ENCODE measurements at regions not wholly inside any gene's neighbourhood (a gene's known extent, or its start where the extent isn't known, plus 50 kb on each side); places are given as distances from the start of the nearest gene placed in this dataset.

DNA sequence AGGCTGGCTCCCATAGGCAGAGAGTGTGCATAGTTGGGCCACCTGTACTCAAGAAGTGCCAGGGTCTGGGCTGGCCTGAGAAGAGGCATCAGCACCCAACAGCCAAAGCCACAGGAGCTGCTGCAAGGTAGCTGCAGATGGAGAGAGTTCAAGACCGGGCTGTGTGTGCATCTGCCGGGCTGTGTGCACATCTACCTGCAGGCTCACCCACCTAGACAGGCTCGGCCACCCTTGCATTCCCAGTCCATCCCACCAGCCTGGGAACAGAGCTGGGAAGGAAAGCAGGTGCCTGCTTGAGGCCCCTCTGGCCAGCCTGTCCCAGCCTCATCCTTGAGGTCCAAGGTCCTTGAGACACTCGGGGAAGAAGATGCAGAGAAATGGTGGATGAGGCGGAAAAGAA is 194.4 kb upstream of the AJAP1 start:
- Histone ChIP-seq H3K27me3 (no peaks in the 10 kb centered on the region), H3K9me3 (no peaks in the 10 kb centered on the region), H3K4me1 (ENCODE audit: control insufficient read depth in 1 of 2, insufficient read depth in 1 of 2, low read depth in 1 of 2, low read length in 1 of 2) (no peaks in the 10 kb centered on the region), H3K4me3 (ENCODE audit: low read depth in 1 of 2, low read length in 1 of 2) (no peak overlapping the region), H3K27ac (no peak overlapping the region), H3K36me3 (no peaks in the 10 kb centered on the region)
- TF ChIP-seq CTCF (IDR thresholded peaks at IDR 0.05), result no peak

DNA sequence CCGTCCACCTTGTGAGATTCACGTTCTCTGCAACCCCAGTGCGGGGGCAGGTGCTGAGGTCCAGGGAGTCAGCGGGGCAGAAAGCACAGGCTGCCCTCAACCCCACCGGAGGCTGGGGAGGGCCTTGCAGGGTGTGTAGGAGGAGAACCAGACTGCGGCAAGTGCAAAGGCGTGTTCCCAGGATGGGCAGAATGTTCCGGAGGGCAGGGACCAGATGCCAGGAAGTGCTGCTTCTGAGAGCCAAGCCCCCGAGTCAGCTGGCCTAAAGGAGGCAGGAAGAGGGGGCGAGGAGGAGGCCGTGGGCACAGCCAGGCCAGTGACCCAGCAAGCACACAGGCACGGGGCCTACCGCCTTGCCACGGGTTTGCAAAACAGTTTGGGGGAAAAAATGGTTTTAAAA is 193.8 kb upstream of the AJAP1 start:
- TF ChIP-seq CTCF (IDR thresholded peaks at IDR 0.05), result no peak
- Histone ChIP-seq H3K9me3 (no peaks in the 10 kb centered on the region), H3K4me3 (ENCODE audit: low read depth in 1 of 2, low read length in 1 of 2) (no peak overlapping the region), H3K27ac (no peak overlapping the region), H3K27me3 (no peaks in the 10 kb centered on the region), H3K36me3 (no peaks in the 10 kb centered on the region), H3K4me1 (ENCODE audit: control insufficient read depth in 1 of 2, insufficient read depth in 1 of 2, low read depth in 1 of 2, low read length in 1 of 2) (no peaks in the 10 kb centered on the region)

GRCh38 chr1:4461726-4462290 is 192.6 kb upstream of the AJAP1 start:
- no peaks in the 10 kb centered on the region for H3K4me1 ChIP-seq (ENCODE audit: control insufficient read depth in 1 of 2, insufficient read depth in 1 of 2, low read depth in 1 of 2, low read length in 1 of 2)
- H3K4me3 ChIP-seq (ENCODE audit: low read depth in 1 of 2, low read length in 1 of 2), result no peak overlapping the region
- H3K9me3 ChIP-seq, result no peaks in the 10 kb centered on the region
- H3K27ac ChIP-seq, result no peak overlapping the region
- H3K36me3 ChIP-seq, result no peaks in the 10 kb centered on the region
- H3K27me3 ChIP-seq, result no peaks in the 10 kb centered on the region
- no peak for TF ChIP-seq CTCF (IDR thresholded peaks at IDR 0.05)

DNA sequence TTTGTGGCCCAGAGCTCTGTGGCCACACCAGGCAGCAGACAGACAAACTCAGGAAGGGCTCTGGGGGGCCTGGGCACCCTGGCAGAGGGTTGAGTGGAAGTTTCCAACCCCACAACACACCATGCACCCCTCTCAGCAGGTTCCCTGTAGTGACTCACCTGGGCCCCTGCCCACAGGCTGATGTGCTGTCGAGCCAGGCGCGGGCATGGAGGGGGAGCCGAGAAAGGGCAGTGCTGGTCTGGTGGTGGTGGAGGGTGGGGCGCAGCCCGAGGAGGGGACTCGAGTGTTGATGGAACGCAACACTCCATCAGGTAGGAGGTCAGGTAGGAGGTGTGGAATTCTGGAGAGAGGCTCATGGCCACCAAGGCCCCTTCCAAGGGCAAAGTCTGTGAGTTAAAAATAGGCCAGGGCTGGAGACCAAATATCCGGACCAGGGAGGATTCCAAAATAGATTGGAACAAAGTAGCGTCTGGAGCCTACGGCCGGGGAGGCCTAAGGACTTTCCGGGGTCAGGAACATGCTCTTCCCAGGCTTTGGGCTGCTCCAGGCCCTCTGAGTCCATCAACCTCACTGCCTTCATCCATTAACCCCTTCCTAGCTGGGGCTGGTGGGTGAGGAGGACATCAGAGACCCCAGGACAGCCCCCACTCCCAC is 191.5 kb upstream of the AJAP1 start:
- no peaks in the 10 kb centered on the region for H3K4me1 ChIP-seq (ENCODE audit: control insufficient read depth in 1 of 2, insufficient read depth in 1 of 2, low read depth in 1 of 2, low read length in 1 of 2)
- no peak for TF ChIP-seq CTCF (IDR thresholded peaks at IDR 0.05)
- H3K9me3 ChIP-seq, result no peaks in the 10 kb centered on the region
- no peak overlapping the region for H3K27ac ChIP-seq
- no peaks in the 10 kb centered on the region for H3K27me3 ChIP-seq
- H3K36me3 ChIP-seq, result no peaks in the 10 kb centered on the region
- H3K4me3 ChIP-seq (ENCODE audit: low read depth in 1 of 2, low read length in 1 of 2), result no peak overlapping the region

GRCh38 chr1:4463631-4464030 is 190.8 kb upstream of the AJAP1 start:
- no peaks in the 10 kb centered on the region for H3K4me1 ChIP-seq (ENCODE audit: control insufficient read depth in 1 of 2, insufficient read depth in 1 of 2, low read depth in 1 of 2, low read length in 1 of 2)
- no peaks in the 10 kb centered on the region for H3K27me3 ChIP-seq
- no peaks in the 10 kb centered on the region for H3K36me3 ChIP-seq
- H3K4me3 ChIP-seq (ENCODE audit: low read depth in 1 of 2, low read length in 1 of 2), result no peak overlapping the region
- no peak for TF ChIP-seq CTCF (IDR thresholded peaks at IDR 0.05)
- no peak overlapping the region for H3K27ac ChIP-seq
- no peaks in the 10 kb centered on the region for H3K9me3 ChIP-seq

All from neutrophil (primary cell).